Hematopoietic multipotent progenitor cell (in vitro differentiated cells): ENCODE measurements at regions not wholly inside any gene's neighbourhood (a gene's known extent, or its start where the extent isn't known, plus 50 kb on each side); places are given as distances from the start of the nearest gene placed in this dataset.

Experiments
- DNase-seq, 3 donors: peaks; one replicate each; pipeline ENCODE4 v3.0.0-alpha.2; 2011 to 2015; ENCODE audit warnings: low read depth in 2 of 3, low spot score in 2 of 3

DNA sequence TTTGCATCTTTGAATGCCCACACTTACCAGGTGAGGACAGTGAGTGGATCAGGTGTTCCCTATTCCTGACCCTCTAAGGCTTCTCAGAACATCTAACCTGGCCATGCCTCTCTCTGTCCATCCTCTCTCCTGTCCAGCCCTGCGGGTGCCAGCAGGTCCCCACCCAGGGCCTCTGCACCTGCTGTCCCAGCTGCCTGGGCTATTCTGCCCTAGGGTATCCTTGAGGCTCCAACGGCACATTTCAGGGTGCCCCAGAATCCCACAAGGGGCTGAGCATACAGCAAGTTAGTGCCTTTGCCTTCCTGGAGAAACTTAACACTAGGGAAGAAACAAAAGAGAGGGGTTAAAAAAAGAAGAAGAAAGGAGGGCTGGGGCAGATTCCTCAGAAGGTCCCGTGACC lies 107.4 kb downstream of the UNCX start:
- no peak for DNase-seq

DNA sequence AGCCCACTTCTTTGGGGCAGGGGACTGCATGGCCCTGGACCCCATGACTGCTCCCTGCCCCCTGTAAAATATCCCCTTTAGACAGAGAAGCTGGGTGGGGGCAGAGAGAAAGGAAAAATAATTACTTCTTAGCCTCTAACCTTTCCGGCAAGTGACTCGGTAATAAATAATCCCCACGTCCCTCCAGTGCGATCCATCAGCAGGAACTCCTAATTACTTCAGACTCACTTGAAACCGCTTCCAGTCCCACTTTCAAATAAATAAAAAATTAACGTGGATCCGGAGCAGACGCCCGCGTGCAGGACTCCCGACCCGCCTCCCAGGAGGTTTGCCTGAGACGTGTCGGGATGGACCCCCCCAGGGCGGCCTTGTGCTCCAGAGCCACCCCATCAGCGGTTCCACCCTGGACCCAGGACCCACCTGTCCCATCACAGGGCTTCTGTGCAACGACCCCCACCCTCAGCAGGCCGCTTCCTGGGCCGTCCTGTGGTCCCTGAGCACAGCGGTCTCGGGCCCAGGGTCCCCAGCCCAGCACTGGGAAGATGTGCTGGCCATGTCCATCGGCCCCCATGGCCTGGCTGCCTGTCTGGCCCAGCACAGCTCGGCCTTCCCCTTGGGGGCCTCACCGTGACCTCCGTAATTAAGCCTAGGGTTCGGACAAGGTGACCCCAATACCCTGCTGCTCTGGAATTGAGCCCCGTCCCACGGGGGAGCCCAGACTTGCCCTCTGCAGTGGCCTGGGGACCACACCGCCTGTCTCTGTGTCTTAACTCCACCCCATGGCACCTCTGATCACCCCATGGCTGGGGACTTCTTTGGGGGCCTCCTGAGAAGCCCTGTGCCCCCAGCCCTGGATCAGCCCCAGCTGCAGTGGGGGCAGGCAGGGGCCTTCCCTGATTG lies 108.0 kb downstream of the UNCX start:
- no peak for DNase-seq

DNA sequence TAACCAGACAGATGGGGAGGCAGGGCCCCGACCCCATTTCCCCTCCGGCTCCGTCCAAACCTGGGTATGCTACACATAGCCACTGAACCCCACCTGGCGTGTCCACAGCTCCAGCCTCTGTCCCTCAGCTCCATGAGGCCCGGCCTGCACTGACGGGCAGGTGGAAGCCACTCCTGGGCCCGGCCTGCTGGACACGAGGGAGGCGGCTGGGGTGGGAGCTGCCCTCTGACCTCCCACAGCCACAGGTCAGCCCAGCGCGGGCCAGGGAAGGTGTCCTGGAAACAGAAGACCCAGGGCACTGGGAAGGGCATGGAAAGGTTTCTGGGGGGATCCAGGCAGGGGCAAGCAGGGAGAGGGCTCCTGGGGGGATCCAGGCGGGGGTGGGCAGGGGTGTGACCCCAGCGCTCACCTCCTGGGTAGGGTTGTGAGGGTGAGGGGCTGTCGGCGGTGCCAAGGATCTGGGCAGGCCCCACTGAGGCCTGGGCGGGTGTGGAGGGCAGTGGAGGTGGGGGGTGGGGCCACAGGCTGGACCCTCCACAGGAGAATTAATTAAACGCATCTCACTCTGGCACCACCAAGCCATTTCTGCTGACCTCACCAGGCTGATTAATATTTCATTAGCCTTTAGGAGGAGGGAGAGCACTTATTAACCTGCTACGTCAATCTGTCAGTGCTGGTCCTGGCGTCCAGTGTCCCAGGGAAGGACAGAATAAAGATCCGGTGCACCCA lies 108.9 kb downstream of the UNCX start:
- DNase-seq, result no peak

DNA sequence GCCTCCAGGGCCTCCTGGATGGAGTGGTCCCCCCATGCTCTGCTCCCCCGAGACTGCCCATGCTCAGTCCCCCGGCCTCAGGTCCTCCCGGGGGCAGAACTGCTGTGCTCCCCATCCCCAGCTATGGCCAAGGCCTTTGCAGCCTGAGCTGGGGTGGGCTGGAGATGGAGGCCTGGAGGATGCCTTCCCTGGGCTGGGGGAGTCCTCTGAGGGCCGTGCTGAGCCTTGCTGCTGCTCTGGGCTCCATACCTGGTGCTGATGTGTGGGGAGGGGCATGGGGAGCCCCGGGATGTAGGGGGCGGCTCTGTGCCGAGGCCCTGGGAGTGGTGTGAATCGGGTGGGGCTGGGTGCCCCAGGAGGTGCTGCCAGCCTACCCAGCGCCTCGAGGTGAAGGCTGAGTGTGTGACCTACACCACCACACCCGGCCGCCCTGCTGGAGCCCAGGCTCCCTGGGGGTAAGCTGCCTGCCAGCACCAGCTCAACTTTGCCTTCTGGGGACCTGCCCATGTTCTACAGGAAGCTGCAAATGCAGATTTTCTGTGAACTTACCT lies 109.5 kb downstream of the UNCX start:
- no peak for DNase-seq

DNA sequence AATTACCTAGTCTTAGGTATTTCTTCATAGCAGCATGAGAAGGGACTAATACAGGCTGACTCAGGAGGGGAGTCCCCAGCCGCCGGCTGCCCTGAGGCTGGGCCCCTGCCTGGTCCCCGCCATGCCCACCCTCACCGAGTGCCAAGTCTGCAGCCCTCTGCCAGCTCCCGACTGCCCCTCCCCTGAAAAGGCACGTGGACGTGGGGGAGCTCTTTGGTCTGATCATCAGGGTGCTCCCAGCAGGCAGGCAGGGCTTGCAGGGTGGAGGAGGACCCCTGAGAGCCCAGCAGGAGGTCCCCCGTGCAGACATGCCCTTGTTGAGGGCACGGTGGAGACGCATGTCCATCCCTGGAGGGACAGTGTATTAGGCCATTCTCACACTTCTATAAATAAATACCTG lies 110.9 kb downstream of the UNCX start:
- DNase-seq, result no peak

DNA sequence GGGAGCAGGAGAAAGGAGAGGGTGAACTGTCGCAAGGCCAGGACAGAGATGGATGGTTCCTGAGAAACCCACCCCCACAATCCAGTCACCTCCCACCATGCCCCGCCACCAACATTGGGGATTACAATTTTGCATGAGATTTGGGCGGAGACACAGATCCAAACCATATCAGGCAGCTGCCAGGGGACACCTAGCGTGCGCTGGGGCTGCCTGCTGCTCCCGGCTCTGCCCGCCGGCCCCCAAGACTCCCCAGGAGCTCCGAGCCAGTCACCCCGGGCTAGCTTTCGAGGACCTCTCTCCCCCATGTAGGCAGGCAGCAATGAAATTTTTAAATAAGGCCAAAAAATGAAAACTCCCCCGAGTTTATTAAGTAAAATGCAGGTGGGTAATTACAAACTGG lies 111.7 kb downstream of the UNCX start:
- no peak for DNase-seq

DNA sequence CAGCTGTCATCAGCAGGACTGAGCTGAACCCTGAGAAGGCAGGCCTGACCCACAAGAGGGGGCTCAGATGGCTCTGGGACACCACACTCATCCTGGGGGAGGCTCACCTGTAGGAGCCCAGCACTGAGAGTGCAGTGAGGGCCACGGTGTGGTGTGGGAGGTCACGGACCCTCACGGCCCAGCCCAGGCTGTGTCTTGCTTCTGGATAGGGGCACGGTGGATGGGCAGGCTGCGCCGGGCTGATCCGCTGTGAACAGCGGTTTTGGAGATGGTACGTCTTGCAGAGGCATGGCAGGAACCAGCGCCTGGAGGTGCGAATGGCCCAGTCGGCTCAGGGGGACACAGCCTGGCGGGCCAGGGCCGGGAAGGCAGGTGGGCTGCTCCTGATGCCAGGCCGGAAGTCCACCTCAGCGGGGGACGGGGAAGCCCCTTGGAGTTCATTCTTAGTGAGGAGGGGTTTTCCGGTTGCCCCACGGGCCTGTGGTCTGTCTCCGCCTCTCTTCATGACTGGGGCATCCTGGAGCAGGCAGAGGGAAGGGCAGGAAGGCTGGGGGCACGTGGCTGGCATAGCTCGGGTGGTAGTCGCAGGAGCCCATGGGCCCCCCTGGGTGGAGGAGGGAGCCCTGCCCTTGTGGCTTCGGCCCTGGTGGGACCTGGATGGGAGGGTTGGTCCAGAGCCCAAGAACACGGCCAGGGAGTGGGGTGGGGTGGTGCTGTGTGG lies 112.5 kb downstream of the UNCX start:
- no peak for DNase-seq

DNA sequence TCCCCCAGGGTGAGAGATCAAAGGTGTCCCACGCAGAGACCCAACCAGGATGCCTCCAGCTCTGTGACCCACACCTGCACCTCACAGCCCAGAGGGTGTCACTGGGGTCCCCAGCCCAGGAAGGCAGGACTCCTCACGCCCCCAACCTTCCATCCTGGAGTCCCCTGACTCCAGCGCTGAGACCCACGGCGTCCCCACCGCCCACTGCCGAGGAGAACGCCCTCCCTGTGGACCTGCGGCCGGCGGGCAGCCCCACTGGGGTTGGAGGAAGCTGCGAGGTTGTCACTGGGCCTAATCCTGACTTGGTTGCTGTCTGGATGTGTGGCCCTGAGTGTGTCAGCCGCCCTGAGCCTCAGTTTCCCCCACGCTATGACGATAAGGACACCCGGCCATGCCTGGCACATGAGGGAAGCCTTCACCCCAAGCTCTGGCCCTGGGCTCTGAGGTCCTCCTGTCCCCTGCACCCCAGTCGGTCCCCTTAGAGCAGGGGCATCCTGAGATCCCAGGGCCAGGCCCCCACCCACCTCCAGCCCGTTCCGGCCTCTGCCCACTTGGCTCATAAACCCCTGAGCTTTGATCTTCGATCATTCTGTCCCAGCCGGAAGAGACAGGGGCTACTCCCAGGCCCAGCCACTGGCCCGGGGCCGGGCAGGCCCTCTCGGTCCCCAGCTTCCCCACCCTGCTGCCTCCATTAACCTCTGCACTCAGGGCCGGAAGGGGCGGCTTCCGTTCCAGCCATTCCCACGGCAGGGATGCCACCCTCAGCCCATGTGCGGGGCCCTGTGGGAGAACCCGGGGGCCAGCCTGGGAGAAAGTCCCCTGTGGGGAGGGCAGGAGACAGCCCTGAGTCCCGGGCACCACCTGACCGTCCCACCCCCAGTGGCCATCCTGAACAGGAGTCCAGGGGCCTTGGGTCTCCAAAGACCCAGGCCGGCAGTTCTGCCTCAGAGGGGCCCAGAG lies 113.2 kb downstream of the MICALL2 start:
- DNase-seq, result no peak

DNA sequence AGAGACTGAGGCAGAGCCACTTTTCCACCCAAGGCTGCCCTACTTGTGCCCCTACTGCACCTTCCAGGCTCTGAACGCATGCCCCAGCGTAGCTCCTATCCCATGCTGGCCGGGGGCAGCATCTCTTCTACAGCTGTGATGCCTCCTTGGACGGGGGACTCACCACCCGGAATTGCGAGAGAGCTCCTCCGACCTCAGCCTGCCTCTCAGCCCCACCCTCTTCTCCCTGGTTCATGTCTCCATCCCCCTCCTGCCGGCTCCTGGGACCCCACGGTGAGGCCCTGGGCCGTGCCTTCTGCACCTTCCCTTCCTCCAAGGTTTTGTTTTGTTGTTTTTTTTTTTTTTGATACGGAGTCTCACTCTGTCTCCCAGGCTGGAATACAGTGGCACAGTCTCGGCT lies 112.4 kb downstream of the MICALL2 start:
- DNase-seq, result no peak

DNA sequence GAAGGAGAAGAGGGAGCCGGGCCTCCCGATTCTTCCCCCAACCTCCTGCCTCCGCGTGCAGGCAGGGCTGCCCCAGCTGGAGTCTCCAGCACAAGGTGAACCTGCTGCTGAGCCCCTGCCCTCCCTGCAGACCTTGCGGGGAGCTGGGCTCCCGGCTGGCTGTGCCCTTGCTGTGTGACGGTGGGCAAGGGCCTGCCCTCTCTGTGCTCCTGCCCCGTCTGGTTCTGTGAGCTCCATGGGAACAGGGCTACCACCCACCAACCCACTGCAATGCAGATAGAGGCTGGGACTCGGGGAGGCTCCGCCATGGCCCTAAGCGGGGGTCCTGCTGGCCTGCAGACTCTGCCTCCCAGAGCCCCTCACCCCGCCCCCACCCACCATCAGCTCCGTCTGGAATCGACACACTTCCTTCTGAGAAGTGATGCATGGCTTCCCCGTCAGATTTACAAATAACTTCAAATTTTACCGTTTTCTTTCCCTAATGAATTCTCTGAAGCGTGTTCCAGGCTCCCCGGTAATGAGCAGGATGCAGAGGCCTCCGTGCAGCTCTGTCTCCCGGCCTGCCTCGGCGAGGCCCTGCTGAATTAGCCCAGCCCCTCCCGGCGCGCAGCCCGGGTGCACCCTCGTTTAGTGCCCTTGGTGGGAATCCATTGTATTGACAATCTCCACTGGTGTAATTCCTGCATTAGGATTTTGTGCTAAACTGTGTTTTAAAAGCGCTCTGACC lies 111.0 kb downstream of the MICALL2 start:
- no peak for DNase-seq

DNA sequence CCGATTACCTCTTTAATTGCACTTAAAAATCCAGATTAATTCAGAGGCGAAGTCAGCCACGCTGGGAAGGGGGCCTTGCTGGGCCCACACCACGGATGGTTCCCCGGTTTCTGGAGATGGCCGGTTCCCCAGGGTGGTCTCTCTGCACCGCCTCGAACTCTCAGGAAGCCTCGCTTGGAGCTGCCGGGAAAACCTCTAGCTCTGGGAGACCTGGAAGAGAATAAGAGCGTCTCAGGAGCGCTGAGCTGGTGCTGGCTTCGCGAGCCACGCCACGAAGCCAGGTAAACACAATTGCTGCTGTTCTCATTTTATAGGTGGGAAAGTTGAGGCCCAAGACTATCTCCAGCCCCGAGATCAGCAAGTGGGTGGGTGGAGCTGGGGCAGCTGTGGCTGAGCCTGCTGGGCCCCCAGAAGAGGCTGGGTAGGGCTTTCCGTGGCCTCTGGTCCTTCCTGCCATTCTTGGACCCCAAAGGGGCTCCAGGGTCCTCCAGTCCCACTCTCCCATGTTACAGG lies 110.4 kb downstream of the MICALL2 start:
- no peak for DNase-seq

DNA sequence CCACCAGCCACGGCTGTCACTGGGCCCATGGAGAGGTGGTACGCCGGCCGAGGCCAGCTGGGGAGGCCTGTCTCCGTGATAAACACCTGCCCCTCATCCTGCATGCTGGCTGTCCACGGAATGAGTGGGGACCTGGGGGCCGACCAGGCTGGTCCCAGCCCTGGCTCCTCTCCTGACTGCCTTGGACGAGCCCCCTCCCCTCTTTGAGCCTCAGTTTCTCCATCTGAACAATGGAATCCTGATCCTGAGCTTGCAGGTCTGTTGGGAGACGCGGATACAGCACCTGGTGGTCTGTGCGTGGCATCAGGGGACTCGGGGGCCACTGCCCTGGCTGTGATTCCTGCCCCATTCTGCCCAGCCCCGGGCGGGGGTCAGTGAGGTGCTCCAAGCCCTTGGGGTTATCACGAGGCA lies 109.9 kb downstream of the MICALL2 start:
- DNase-seq, result no peak

DNA sequence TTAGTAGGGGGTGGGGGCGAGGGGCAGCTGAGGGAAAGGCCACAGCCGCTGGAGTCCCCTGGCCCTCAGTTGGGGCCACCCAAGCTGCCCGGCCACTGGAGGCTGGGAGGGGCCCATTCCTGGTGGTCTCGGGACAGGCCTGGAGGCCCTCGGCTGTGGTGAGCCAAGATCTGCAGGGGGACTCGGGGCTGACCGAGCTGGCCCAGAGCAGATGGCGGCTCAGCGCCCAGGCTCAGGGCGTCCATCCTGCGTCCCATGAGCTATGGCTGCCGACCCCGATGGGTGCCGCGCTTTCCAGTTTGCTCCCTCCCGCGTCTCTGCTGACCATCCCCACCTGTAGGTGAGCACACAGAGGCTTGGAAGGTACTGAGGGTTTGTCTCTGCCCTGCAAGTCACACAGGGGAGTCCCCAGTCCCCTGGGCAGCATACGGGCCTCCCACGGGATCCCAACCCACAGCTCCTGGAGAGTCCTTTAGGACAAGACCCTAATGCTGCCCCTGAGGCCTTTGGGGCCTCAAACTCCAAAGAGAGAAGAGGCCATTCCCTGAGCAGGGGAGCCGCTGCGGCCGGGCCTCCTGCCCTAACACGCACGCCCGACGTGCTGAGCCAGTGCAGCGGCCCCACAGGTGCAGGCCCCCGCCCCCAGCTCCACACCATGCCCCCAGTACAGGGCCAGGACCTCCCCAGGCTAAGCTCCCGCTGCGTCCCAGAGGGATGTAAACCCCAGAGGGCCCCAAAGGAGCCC lies 107.2 kb downstream of the MICALL2 start:
- DNase-seq, result no peak

DNA sequence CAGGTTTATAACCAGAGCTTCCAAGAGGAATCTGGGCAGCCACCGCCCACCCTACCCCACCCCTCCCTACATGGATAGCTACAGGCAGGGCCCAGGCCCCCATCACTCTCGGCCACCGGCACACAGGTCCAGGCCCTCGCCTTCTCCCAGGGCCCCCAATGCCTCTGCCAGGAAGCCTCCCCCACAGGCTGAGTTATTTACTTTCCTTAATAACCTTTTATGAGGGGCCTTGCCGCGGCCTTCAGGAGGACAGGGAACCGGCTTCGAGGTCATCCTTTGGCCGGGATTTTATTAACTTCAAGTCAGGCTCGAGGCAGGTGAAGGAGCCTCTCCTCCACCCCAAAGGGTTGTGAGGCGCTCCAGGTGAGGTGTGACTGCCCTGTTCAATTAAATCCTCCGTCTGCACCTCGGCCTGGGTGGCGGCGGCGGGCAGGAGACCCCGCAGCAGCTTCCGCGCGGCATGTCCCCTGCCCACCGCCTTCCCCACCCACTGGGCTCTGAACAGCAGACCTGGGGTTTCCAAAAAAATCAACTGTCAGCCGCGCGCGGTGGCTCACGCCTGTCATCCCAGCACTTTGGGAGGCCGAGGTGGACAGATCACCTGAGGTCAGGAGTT lies 106.5 kb downstream of the MICALL2 start:
- DNase-seq, result no peak

DNA sequence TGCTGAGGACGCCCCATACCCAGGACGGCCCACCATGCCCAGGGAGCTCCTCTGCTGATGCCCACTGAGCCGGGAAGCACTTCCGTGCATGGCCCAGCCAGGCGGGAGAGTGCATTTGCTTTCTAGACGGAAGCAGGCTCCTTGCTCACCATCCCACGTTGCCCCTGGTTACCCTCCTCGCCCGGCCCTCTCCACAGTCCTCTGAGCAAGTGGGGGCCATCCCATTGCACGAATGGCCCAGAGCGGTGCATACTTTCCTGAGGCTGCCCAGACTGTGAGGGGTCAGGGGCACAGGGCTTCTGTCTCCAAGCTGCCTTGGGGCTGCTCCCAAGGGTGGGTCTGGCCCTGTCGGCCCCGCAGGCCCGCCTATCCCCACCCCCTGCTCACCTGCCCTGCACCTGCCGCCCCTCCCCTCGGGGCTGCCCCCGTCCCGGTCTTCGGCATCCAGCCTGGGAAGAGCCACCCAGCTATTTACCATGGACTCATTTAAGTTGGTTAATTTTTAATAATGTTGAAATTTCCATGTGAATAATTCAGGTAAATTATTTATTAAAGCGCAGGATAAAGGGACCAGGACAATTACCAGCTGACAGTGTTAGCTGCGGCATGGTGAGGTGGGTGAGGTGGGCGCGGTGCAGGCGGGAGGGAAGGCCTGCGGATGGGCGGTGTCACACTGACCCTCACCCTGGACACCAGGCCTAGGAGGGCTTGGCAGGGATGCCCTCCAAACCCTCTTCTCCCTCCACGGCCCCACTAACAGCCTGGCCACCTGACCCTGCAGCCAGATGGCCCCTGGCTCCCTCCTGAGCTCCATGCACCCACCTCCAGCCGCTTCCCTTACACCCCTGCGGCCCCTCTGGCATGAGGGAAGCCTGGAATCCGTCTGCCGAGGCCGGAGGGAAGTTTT lies 104.4 kb downstream of the MICALL2 start:
- no peak for DNase-seq

DNA sequence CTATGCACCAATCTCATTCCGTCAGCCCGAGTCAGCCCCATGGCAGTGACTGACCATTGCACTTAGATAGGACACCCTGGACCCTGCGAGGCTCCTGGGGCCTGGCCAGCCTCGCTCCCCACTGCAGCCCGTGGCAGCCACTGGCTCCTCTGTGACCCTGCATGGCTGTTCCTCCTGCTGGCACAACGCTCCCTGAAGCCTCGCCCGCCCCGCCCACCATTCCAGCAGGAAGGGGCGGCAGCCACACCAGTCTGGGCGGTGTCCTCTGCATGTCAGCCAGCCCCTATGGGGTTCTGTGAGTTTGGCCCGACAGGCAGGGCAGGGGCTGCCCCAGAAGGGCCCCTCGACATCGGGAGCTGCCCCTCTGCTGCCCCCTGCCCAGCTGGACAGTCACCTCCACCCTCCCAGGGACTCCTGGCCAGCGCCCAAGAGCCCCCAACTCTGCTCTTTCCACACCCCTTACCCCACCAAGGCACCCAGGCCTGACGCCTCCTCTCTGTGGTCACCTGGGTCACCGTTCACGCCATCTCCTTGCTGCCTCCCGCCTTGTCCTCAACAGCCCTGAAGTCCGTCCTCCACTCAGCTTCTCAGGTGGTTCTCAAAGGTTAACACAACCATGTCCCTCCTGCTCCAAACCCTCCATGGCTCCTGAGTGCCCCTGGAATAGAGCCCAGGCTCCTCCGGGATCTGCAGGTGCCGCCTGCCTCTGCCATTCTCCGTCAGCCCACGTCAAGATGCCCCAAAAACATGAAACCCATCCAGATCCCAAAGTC lies 103.5 kb downstream of the MICALL2 start:
- no peak for DNase-seq
